ENCODE measurements at regions not wholly inside any gene's neighbourhood (a gene's known extent, or its start where the extent isn't known, plus 50 kb on each side); places are given as distances from the start of the nearest gene placed in this dataset.
"Not testable (repeated sequence)": the region's sequence is repeated elsewhere in the genome, so short reads cannot be mapped to it uniquely, and the experiment has no call there.

DNA sequence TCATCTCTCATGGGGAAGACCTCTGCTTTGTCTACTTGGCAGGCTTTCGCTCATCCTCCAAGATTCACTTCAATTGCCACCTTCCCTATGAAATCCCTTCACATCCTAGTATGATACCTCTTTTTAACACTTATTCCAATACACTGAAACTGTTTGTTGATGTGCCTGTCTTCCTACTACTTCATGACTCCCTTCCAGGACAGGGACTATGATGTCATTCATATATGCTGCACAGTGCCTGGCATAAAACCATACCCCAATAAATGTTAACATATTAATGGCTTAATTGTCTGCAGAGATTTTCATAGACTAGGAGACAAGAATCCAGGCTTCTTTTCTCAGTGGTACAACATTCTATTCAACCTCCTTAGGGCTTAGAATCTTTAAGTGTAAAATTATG lies 215.5 kb downstream of the ZNF608 start:
- ATAC-seq: no peak
- DNase-seq: no peak
- Histone ChIP-seq H3K36me3 (no peaks in the 10 kb centered on the region), H3K9me3 (no peaks in the 10 kb centered on the region), H3K27me3 (no peaks in the 10 kb centered on the region), H3K27ac (no peak overlapping the region), H3K4me3 (no peak overlapping the region), H3K4me1 (peaks cover 9 to 10% of the 10 kb centered on the region in 2 donors)
- TF ChIP-seq POLR2A (IDR thresholded peaks at IDR 0.05): no peak
- TF ChIP-seq, protein P1, sequence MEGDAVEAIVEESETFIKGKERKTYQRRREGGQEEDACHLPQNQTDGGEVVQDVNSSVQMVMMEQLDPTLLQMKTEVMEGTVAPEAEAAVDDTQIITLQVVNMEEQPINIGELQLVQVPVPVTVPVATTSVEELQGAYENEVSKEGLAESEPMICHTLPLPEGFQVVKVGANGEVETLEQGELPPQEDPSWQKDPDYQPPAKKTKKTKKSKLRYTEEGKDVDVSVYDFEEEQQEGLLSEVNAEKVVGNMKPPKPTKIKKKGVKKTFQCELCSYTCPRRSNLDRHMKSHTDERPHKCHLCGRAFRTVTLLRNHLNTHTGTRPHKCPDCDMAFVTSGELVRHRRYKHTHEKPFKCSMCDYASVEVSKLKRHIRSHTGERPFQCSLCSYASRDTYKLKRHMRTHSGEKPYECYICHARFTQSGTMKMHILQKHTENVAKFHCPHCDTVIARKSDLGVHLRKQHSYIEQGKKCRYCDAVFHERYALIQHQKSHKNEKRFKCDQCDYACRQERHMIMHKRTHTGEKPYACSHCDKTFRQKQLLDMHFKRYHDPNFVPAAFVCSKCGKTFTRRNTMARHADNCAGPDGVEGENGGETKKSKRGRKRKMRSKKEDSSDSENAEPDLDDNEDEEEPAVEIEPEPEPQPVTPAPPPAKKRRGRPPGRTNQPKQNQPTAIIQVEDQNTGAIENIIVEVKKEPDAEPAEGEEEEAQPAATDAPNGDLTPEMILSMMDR (IDR thresholded peaks at IDR 0.05 in 4 of 5, conservative IDR thresholded peaks at IDR 0.05 in 1 of 5): no peak
- in situ Hi-C loops (cut with MboI; ENCODE audit: low sequenced_read_pairs in 4 of 4): loop anchor here in 1 of 4 donors (25.0 kb wide), 1 partner anchor 206 kb away; the partner anchor contains the start of gene ZNF608
- intact Hi-C loops (cut with DNase I; ENCODE audit: low total_unique reads): loop anchor here (5.0 to 10.0 kb wide), 3 partner anchors 121 to 374 kb away; no protein-coding TSS in a partner anchor

DNA sequence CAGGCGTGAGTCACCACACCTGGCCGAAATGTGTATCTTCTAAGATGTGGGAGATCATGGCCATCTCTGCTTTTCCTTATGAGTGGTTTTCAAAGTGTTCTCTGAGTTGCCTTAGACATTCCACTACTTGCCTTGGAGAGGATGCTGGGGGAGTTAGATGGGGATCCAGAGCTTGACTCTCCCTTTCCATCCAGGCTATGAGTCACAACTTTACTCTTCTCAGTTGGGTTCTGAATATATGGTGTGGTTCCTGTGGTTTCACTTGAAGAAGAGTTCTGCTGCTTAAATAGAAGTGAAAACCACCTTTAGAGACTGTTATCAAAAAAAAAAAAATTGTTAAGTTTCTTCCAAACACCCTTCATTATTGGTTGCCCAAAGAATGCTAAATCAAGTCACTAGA lies 217.6 kb downstream of the ZNF608 start:
- ATAC-seq: no peak
- no peak overlapping the region for H3K27ac ChIP-seq

GRCh38 chr5:124527220-124527991 lies 219.0 kb downstream of the ZNF608 start:
- H3K9me3 ChIP-seq: no peaks in the 10 kb centered on the region
- DNase-seq: no peak
- peak overlapping the region; percentile 14 to 55 (median 50) for H3K27ac ChIP-seq
- H3K4me1 ChIP-seq: peaks cover 8 to 9% of the 10 kb centered on the region in 2 donors
- H3K36me3 ChIP-seq: no peaks in the 10 kb centered on the region
- ATAC-seq: peak; percentile 92 to 96
- in situ Hi-C loops (cut with MboI; ENCODE audit: low sequenced_read_pairs in 4 of 4): loop anchor here in 1 of 4 donors (25.0 kb wide), 1 partner anchor 210 kb away; the partner anchor contains the start of gene ZNF608
- intact Hi-C loops (cut with DNase I; ENCODE audit: low total_unique reads): no loop called here
- no peak overlapping the region for H3K4me3 ChIP-seq
- no peaks in the 10 kb centered on the region for H3K27me3 ChIP-seq
- no peak for TF ChIP-seq POLR2A (IDR thresholded peaks at IDR 0.05)
- TF ChIP-seq, protein P1 (IDR thresholded peaks at IDR 0.05 in 4 of 5, conservative IDR thresholded peaks at IDR 0.05 in 1 of 5): no peak

More for the DNA sequence above, 217.6 kb downstream of the ZNF608 start:
- TF ChIP-seq POLR2A (IDR thresholded peaks at IDR 0.05): no peak
- no peak overlapping the region for H3K4me3 ChIP-seq
- no peaks in the 10 kb centered on the region for H3K36me3 ChIP-seq
- intact Hi-C loops (cut with DNase I; ENCODE audit: low total_unique reads) (no loop called here), in situ Hi-C loops (cut with MboI; ENCODE audit: low sequenced_read_pairs in 4 of 4) (loop anchor here in 1 of 4 donors (25.0 kb wide), 1 partner anchor 208 kb away; the partner anchor contains the start of gene ZNF608)
- H3K27me3 ChIP-seq: no peaks in the 10 kb centered on the region
- DNase-seq: no peak
- peaks cover 8 to 9% of the 10 kb centered on the region in 2 donors for H3K4me1 ChIP-seq
- no peaks in the 10 kb centered on the region for H3K9me3 ChIP-seq

- intact Hi-C loops (cut with DNase I; ENCODE audit: low total_unique reads); H3K4me3 ChIP-seq; ATAC-seq; DNase-seq; H3K27ac ChIP-seq; H3K36me3 ChIP-seq; H3K4me1 ChIP-seq; H3K27me3 ChIP-seq; H3K9me3 ChIP-seq: not testable (repeated sequence)
- in situ Hi-C loops (cut with MboI; ENCODE audit: low sequenced_read_pairs in 4 of 4): loop anchor here in 1 of 4 donors (25.0 kb wide), 1 partner anchor 211 kb away; the partner anchor contains the start of gene ZNF608
These were observed 220.4 kb downstream of the ZNF608 start for GRCh38 chr5:124526079-124526478.

- in situ Hi-C loops (cut with MboI; ENCODE audit: low sequenced_read_pairs in 4 of 4): loop anchor here in 1 of 4 donors (25.0 kb wide), 1 partner anchor 213 kb away; the partner anchor contains the start of gene ZNF608
- Histone ChIP-seq H3K4me1 (peaks cover 9 to 12% of the 10 kb centered on the region in 2 donors), H3K27ac (no peak overlapping the region), H3K4me3 (no peak overlapping the region), H3K27me3 (no peaks in the 10 kb centered on the region), H3K36me3 (no peaks in the 10 kb centered on the region), H3K9me3 (no peaks in the 10 kb centered on the region)
- DNase-seq (no peak), ATAC-seq (no peak)
- TF ChIP-seq, protein P1 (IDR thresholded peaks at IDR 0.05 in 4 of 5, conservative IDR thresholded peaks at IDR 0.05 in 1 of 5): no peak
- no peak for TF ChIP-seq POLR2A (IDR thresholded peaks at IDR 0.05)
- intact Hi-C loops (cut with DNase I; ENCODE audit: low total_unique reads): no loop called here
These were observed 221.7 kb downstream of the ZNF608 start for GRCh38 chr5:124524552-124525232.

All from gastrocnemius medialis (tissue), 4 donors.